Mesothelial cell of epicardium (in vitro differentiated cells): ENCODE measurements at regions not wholly inside any gene's neighbourhood (a gene's known extent, or its start where the extent isn't known, plus 50 kb on each side); places are given as distances from the start of the nearest gene placed in this dataset.
"Not testable (repeated sequence)": the region's sequence is repeated elsewhere in the genome, so short reads cannot be mapped to it uniquely, and the experiment has no call there.

Experiments
- DNase-seq, 2 experiments: peaks; one replicate each; pipeline ENCODE4 v3.0.0; 2021; ENCODE audit warnings: low spot score in 2 of 2; ENCODE audit not compliant: unreplicated experiment in 2 of 2
- H3K27ac Mint-ChIP-seq: 2 replicates; pipeline ENCODE4 v1.8.0; 2021; ENCODE audit warnings: mixed read lengths
- H3K27me3 Mint-ChIP-seq: 2 replicates; pipeline ENCODE4 v1.8.0; 2021; ENCODE audit warnings: low read depth, mixed read lengths
- H3K36me3 Mint-ChIP-seq: 2 replicates; pipeline ENCODE4 v1.8.0; 2021; ENCODE audit warnings: mixed read lengths
- H3K4me1 Mint-ChIP-seq: 2 replicates; pipeline ENCODE4 v1.8.0; 2021; ENCODE audit warnings: mixed read lengths
- H3K4me3 Mint-ChIP-seq: 2 replicates; pipeline ENCODE4 v1.8.0; 2021; ENCODE audit warnings: mild to moderate bottlenecking, moderate library complexity, mixed read lengths
- H3K9me3 Mint-ChIP-seq: 2 replicates; pipeline ENCODE4 v1.8.0; 2021; ENCODE audit warnings: mixed read lengths
- TF ChIP-seq, protein P1 (sequence below): fragments of 200-600 bp; sonication (generic); IDR thresholded peaks from one replicate; pipeline ENCODE4 v1.5.0; 2021; ENCODE audit warnings: antibody characterized with exemption; ENCODE audit not compliant: unreplicated experiment

DNA sequence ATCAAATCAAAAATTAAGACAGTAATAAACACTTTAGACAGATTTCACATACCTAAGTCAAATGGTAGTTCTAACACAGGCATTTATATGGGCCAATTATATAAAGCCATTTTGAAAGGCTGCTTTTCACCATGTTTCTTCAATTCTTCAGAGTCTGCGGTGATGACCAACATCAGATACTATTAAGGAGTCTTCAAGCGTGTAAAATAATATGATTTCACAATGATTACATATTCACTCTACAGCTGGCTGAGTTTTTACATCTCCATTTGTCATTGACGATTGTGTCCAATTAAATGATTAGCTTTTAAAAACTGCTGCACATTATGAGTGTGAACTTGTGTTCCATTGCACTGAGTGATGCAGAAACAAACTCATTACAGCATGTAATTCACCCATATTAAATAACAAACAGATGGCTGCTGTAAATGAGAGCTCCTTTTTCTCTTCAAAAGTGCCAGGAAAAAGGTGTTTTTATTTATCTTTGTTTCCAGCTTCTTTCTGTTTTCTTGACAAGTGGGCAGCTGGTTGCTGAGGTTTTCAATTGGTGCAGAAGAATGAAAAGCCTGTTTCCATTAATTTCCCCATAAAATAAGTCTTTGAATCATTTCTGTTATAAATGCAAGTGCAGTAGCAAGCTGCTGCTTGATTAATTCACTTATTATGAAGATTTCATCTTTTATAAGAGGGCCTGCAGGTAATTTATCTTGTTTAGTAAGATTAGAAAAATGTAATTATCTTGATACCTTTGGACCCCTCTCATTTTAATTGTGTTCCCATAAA lies 676.1 kb upstream of the KLHL1 start:
- Mint-ChIP-seq H3K27me3 (no peaks in the 10 kb centered on the region), H3K9me3 (no peaks in the 10 kb centered on the region), H3K4me1 (peaks cover 15% of the 10 kb centered on the region), H3K36me3 (no peaks in the 10 kb centered on the region), H3K4me3 (no peak overlapping the region), H3K27ac (no peak overlapping the region)
- no peak for DNase-seq
- TF ChIP-seq, protein P1, sequence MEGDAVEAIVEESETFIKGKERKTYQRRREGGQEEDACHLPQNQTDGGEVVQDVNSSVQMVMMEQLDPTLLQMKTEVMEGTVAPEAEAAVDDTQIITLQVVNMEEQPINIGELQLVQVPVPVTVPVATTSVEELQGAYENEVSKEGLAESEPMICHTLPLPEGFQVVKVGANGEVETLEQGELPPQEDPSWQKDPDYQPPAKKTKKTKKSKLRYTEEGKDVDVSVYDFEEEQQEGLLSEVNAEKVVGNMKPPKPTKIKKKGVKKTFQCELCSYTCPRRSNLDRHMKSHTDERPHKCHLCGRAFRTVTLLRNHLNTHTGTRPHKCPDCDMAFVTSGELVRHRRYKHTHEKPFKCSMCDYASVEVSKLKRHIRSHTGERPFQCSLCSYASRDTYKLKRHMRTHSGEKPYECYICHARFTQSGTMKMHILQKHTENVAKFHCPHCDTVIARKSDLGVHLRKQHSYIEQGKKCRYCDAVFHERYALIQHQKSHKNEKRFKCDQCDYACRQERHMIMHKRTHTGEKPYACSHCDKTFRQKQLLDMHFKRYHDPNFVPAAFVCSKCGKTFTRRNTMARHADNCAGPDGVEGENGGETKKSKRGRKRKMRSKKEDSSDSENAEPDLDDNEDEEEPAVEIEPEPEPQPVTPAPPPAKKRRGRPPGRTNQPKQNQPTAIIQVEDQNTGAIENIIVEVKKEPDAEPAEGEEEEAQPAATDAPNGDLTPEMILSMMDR, result no peak

DNA sequence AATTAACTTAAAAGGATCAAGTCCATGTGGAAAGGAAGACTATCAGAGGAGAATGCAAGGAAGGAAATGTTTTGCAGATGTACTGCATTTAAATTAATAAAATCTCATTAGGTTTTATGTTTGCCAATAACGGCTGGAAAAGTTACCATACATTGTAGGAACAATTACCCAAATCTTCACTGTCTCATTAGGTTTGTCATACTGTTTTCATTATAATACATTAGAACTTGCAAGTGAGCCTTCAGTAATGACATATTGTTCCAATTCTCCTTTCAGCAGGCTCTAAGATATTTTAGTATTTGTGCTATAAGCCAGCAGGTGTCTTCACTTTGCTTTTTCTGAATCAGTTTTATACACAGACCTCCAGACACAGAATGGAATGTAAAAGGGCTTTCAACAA lies 661.6 kb upstream of the KLHL1 start:
- Mint-ChIP-seq H3K4me3 (no peak overlapping the region), H3K4me1 (no peaks in the 10 kb centered on the region), H3K36me3 (no peaks in the 10 kb centered on the region), H3K9me3 (no peaks in the 10 kb centered on the region), H3K27me3 (no peaks in the 10 kb centered on the region), H3K27ac (no peak overlapping the region)
- TF ChIP-seq, protein P1, result no peak
- no peak for DNase-seq

DNA sequence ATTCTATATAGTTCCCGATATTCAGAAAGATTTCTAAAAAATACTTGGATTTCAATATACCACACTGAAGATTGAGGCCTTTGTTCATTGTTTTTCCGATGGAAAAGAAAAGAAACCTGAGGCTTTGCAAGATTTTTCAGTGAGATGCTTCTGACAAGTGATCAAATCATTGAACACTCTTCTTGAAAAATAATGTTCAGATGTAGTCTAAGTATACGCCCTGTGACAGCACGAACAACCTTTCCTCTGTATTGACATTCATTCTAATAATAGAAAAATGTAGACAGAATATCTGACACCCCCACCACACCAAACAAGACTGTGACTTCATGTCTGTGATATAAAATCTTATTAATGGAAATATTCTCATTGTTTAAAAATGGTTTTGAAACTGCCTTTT lies 650.7 kb upstream of the KLHL1 start:
- H3K4me1 Mint-ChIP-seq, result peaks cover 4% of the 10 kb centered on the region
- TF ChIP-seq, protein P1, result no peak
- DNase-seq, result no peak
- no peaks in the 10 kb centered on the region for H3K36me3 Mint-ChIP-seq
- H3K4me3 Mint-ChIP-seq, result no peak overlapping the region
- peaks cover 24% of the 10 kb centered on the region for H3K27me3 Mint-ChIP-seq
- H3K27ac Mint-ChIP-seq, result no peak overlapping the region
- H3K9me3 Mint-ChIP-seq, result no peaks in the 10 kb centered on the region

DNA sequence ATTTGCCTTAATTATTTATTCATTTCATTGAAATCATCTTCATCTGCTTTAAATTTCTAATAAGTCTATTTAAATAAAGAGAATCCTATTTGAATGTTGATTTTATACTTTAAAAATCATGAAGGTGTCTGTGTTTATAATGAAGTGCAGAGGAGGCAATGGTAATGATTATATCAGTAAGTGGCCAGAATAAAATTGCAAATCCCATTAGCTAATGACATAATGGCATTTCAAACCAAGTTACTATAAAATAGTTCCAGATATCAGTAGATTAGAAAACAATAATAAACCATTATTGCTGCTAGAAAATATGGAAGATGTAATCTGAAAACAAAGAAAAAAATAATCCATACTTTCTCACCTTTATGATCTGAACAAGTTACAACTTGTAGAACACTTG lies 647.8 kb upstream of the KLHL1 start:
- Mint-ChIP-seq H3K27ac (no peak overlapping the region), H3K4me3 (no peak overlapping the region), H3K36me3 (no peaks in the 10 kb centered on the region), H3K4me1 (peaks cover 4% of the 10 kb centered on the region), H3K27me3 (peaks cover 33% of the 10 kb centered on the region), H3K9me3 (no peaks in the 10 kb centered on the region)
- TF ChIP-seq, protein P1, result no peak
- no peak for DNase-seq

DNA sequence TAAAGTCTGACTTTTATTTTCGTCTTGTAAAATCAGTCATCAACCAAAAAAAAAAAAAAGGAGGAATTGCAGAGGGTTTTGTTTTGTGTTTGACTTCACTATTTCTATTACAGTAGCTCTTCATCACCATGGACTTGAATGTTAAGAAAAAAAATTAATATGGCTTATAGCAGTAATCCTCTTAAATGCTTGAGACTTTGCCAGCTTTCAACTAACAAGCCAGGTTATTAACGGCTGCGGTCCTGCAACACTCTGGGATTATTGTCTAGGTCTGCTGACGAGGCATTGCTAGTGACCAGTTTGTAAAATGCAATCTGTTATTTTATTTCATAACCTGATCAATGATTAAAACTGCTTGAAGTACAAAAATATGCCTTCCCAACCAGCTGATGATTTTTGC lies 647.2 kb upstream of the KLHL1 start:
- no peaks in the 10 kb centered on the region for H3K9me3 Mint-ChIP-seq
- H3K27me3 Mint-ChIP-seq, result peaks cover 40% of the 10 kb centered on the region
- no peaks in the 10 kb centered on the region for H3K36me3 Mint-ChIP-seq
- peaks cover 4% of the 10 kb centered on the region for H3K4me1 Mint-ChIP-seq
- no peak for DNase-seq
- H3K27ac Mint-ChIP-seq, result no peak overlapping the region
- no peak overlapping the region for H3K4me3 Mint-ChIP-seq
- TF ChIP-seq, protein P1, result no peak

DNA sequence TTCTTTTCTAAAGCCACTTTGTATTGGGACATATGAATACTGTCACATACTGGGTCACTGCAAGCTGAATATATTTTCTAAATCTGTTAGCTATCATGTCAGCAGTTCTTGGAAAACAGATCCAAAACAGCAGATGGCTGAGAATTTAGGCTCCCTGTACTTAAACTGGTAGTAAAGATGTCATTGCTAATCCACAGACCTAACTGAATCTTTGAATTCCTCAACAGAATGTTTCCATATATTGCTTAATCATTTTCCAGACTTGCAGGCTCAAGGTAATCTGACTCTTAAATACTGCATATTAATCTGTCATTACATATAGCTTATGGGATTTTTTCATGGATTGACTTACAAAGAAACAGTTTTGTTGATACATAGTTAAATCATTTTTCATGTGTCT lies 639.0 kb upstream of the KLHL1 start:
- Mint-ChIP-seq H3K36me3 (no peaks in the 10 kb centered on the region), H3K4me3 (no peak overlapping the region), H3K27me3 (peaks cover 25% of the 10 kb centered on the region), H3K4me1 (no peaks in the 10 kb centered on the region), H3K27ac (no peak overlapping the region), H3K9me3 (peaks cover 18% of the 10 kb centered on the region)
- DNase-seq, result no peak
- TF ChIP-seq, protein P1, result no peak

DNA sequence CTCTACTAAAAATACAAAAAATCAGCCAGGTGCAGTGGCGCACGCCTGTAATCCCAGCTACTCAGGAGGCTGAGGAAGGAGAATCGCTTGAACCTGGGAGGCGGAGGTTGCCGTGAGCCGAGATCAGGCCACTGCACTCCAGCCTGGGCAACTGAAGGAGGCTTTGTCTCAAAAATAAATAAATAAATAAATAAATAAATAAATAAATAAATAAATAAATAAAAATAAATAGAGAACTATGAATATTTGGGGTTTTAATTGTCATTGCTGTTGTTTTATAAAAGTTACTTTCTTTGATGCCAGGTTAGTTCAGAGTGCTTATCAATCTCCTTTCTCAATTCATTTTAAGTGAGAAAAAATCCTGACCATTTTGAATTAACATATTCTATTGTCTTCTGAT lies 638.2 kb upstream of the KLHL1 start:
- Mint-ChIP-seq H3K27me3 (peaks cover 20% of the 10 kb centered on the region), H3K9me3 (peaks cover 18% of the 10 kb centered on the region)
- not testable (repeated sequence) for H3K4me3 Mint-ChIP-seq, DNase-seq, H3K4me1 Mint-ChIP-seq, H3K36me3 Mint-ChIP-seq, H3K27ac Mint-ChIP-seq
